ENCODE measurements at regions not wholly inside any gene's neighbourhood (a gene's known extent, or its start where the extent isn't known, plus 50 kb on each side); places are given as distances from the start of the nearest gene placed in this dataset.
A peak's percentile ranks its signal among the peaks of the same experiment; 100 is the strongest.

DNA sequence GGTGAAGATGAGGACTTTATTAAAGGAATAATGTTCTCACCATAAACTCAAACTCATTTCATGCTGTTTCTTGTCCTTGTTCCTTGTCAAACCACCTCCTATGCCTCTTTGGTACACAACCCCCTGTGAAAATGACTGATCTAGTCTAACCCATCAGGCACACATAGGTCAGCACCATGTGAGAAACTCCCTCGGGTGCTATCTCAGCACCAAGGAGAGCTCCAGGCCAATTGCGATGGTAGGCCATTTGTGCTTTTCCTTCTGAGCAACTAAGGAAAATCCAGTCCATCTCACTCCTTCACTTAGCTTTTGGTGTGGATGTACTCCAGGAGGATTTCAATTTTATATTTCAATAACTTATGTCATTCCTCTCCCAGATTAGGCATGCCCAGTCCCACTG, 199.8 kb downstream of the ZNF608 start (continued):
- TF ChIP-seq EHMT2 (IDR thresholded peaks at IDR 0.05) = peak; percentile 97

DNA sequence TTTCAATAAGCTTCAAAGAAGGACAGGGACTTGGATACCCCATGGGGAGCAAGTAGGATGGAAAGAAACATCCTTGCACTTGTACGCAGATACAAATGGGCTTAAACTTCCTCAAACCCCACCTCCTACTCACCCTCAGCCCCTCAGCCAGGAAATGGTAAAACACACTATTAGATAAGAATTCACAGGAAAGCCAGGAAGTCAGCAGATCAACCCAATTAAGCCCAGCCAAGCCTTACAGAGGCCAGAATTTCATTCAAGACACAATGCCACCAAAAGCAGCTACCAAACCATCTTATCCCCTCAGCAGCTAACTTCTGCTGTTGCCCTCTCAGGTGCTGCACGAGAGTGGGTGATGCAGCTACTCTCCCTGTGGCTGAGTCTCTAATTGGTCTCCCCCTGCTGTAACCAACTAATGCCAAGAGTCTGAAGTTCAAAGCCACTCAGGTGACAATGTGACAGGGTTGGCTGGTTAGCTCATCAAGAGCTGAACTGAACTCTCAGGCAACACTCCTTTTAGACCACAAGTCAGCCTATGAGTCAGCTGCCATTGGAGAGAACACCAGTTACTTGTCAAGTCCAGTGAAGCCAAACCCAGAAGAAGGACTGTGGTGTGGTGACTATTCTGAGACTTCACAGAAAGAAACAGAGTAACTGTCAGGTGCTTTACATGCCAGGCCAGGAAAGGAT, 201.9 kb downstream of the ZNF608 start:
- CTCF ChIA-PET (ENCODE audit: low intra/inter-chr PET ratio) = no interaction called here
- ATAC-seq = no peak
- TF ChIP-seq NONO (IDR thresholded peaks at IDR 0.05; ENCODE audit: low read depth in 2 of 2, low read length in 1 of 2) (no peak), ZNF3 (CRISPR knock-in tag; IDR thresholded peaks at IDR 0.05) (no peak), KDM4B (IDR thresholded peaks at IDR 0.05; ENCODE audit: borderline replicate concordance in 2 of 2, low read depth in 1 of 2) (no peak), MXI1 (IDR thresholded peaks at IDR 0.05; ENCODE audit: low read depth, low read length) (no peak)
- no peak overlapping the region for H3K4me2 ChIP-seq (ENCODE audit: insufficient read depth, low read length)
- POLR2A ChIA-PET = no interaction called here
- H3K79me2 ChIP-seq (ENCODE audit: control insufficient read depth, insufficient read depth, low read length) = no peaks in the 10 kb centered on the region
- no peaks in the 10 kb centered on the region for H3K27me3 ChIP-seq (ENCODE audit: control insufficient read depth in 2 of 2, insufficient read depth in 2 of 2, low read length in 2 of 2)
- no TSS peak for BruUV-seq (replicated peaks)
- no peak overlapping the region for H2AFZ ChIP-seq (ENCODE audit: low read depth, low read length)
- no peaks in the 10 kb centered on the region for H3K4me1 ChIP-seq (replicated peaks in 1 of 2; ENCODE audit: control insufficient read depth in 2 of 2, insufficient read depth in 2 of 2, low read length in 2 of 2)
- no peaks in the 10 kb centered on the region for H3K36me3 ChIP-seq (ENCODE audit: control insufficient read depth, insufficient read depth, low read length)
- H3K9ac ChIP-seq (ENCODE audit: insufficient read depth in 1 of 2, low read depth in 2 of 2, low read length in 2 of 2) = no peak overlapping the region
- intact Hi-C loops (cut with micrococcal nuclease) (no loop called here), in situ Hi-C loops (cut with MboI) (no loop called here)
- WGBS (ENCODE audit: insufficient coverage, low coverage, missing lambda C conversion rate) = 0% methylated on average over 2 of the region's 2 CpGs
- no peak overlapping the region for H3K27ac ChIP-seq (ENCODE audit: extremely low read depth, low read depth, low read length)
- H3K9me1 ChIP-seq (ENCODE audit: control insufficient read depth, insufficient read depth, low read length) = peaks cover 3% of the 10 kb centered on the region
- DNase-seq (ENCODE audit: extremely low read depth in 1 of 4, low spot score in 3 of 4) = no peak
- no peaks in the 10 kb centered on the region for H4K20me1 ChIP-seq (replicated peaks; ENCODE audit: control insufficient read depth, insufficient read depth, low read length)
- no peak for FAIRE-seq
- H3K4me3 ChIP-seq = no peak overlapping the region
- no peaks in the 10 kb centered on the region for H3K9me3 ChIP-seq (replicated peaks; ENCODE audit: control insufficient read depth, insufficient read depth, low read depth, low read length)

All from K562 (cell line).